ENCODE measurements at regions not wholly inside any gene's neighbourhood (a gene's known extent, or its start where the extent isn't known, plus 50 kb on each side); places are given as distances from the start of the nearest gene placed in this dataset.

DNA sequence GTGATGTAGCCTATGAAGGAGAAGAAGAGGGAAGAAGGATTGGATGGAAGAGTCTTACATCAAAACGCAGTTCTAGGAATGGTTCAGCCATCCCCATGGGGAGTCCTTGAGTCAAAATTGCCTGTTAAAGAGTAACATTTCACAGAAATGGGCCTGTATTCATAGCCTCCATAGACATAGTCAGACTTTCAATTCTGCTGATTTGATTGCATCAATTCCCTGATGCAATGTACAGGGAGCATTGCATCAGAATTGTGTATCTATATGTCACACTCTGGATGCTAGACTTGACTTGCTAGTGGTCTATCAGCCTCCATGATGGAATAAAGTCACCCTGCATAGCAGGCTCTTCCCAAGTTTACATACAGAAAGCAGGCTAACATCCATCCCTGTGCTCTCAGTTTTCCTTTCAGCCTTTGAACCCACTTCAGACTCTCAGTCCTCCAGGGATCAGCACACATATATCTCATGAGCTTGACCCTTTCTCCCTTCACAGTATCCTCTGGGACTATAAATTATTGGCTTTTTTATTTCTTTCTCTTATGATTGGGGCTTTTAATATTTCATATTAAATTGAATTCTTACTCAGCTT, 1111.7 kb upstream of the B3GALT2 start:
- DNase-seq (ENCODE audit: extremely low spot score), result no peak
- TF ChIP-seq, protein P1, sequence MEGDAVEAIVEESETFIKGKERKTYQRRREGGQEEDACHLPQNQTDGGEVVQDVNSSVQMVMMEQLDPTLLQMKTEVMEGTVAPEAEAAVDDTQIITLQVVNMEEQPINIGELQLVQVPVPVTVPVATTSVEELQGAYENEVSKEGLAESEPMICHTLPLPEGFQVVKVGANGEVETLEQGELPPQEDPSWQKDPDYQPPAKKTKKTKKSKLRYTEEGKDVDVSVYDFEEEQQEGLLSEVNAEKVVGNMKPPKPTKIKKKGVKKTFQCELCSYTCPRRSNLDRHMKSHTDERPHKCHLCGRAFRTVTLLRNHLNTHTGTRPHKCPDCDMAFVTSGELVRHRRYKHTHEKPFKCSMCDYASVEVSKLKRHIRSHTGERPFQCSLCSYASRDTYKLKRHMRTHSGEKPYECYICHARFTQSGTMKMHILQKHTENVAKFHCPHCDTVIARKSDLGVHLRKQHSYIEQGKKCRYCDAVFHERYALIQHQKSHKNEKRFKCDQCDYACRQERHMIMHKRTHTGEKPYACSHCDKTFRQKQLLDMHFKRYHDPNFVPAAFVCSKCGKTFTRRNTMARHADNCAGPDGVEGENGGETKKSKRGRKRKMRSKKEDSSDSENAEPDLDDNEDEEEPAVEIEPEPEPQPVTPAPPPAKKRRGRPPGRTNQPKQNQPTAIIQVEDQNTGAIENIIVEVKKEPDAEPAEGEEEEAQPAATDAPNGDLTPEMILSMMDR (IDR thresholded peaks at IDR 0.05; ENCODE audit: control extremely low read depth, extremely low read depth, low read depth, missing control alignments), result no peak
- POLR2A ChIA-PET, result no interaction called here
- CTCF ChIA-PET, result no interaction called here

DNA sequence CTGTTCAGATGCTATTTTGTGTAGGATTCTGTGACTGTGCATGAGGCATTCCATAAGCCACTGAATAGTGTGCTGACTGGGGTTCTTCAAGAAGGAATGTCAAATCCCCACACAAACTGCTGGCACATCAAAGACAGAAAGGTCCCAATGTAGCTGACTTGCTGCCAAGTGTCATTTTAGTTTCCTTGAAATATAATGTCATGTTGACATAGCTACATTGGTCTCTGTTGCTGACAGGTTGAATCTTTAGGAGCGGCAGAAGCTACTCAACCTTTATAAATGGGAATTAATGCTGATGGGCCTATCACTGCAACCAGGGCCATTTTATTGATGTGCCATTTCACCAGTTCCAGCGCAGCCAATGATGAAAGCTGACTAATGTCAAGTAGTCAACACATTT, 1110.7 kb upstream of the B3GALT2 start:
- TF ChIP-seq, protein P1 (IDR thresholded peaks at IDR 0.05; ENCODE audit: control extremely low read depth, extremely low read depth, low read depth, missing control alignments), result no peak
- CTCF ChIA-PET, result interaction anchor here (0.9 kb wide), 1 partner anchor 10 kb away, joined by 3 read pairs; no protein-coding TSS in a partner anchor
- DNase-seq (ENCODE audit: extremely low spot score), result no peak
- POLR2A ChIA-PET, result no interaction called here

DNA sequence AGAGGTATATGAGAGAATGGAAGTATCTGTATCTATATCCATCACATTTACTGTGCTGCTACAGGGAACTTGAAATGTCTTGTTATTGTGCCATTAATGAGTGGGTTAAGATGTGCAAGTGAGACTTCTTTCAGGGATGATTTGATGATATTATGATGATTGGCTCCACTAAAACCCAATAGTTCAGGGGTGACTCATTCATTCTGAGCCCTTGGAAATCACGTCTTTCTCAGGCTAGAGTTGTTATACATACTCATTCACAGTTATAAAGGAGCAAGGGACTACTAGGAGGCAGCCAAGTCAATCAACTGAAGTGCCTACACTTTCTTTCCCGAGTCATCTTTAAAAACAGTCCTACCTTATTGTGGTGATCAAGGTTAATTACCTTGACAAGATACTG, 1109.8 kb upstream of the B3GALT2 start:
- TF ChIP-seq, protein P1 (IDR thresholded peaks at IDR 0.05; ENCODE audit: control extremely low read depth, extremely low read depth, low read depth, missing control alignments), result no peak
- CTCF ChIA-PET, result no interaction called here
- POLR2A ChIA-PET, result no interaction called here
- no peak for DNase-seq (ENCODE audit: extremely low spot score)

DNA sequence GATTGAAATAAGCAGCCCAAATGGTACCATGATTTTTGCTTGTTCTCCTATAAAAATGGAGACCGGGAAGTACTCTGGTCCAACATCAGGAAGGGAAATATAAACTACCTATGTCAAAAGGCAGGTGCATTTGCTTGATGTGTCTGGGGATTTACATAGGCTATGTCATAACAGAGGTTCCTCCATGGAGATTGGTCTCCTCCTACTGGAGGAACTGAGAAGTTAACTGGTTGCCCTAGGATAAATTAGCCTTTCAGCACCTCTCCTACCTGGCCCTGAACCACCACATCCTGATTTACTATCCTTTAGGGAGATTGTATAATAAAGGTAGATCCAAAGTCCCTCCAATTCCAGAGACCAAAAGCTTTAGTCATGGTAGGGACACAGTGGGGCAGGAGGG, 1109.3 kb upstream of the B3GALT2 start:
- peak; percentile 27 for DNase-seq (ENCODE audit: extremely low spot score)
- TF ChIP-seq, protein P1 (IDR thresholded peaks at IDR 0.05; ENCODE audit: control extremely low read depth, extremely low read depth, low read depth, missing control alignments), result peak; percentile 58
- ChIA-PET CTCF (interaction anchor here (1.0 to 1.1 kb wide), 2 partner anchors 9 to 38 kb away, joined by 3 to 4 read pairs; no protein-coding TSS in a partner anchor), POLR2A (no interaction called here)

DNA sequence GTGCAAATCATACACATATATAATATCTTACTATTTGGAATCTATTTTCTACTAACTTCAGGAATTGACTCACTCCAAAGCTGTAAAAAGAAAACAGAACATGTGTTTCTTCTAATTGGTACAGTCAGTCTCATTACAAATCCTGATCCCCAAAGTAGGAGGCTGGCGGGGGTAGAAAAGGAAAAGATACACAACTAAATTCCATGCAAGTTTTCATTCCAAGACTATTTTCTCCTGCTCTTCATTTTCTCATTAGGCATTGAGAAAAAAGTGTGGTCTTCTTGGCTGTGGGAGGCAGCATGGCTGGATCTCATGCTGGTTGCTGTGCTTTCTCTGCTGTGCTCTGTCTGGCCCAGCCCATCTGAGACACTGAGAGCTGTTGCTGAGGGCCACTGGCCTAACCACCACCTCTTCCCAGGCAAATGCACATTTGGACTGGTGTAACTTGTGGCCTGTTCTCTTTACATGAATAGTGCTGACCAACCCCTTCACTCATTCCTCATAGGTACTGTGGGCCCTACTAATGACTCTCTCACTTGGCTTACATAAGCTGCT, 1107.5 kb upstream of the B3GALT2 start:
- DNase-seq (ENCODE audit: extremely low spot score), result no peak
- ChIA-PET POLR2A (no interaction called here), CTCF (interaction anchor here (0.6 kb wide), 1 partner anchor 527 kb away, joined by 3 read pairs; no protein-coding TSS in a partner anchor)
- TF ChIP-seq, protein P1 (IDR thresholded peaks at IDR 0.05; ENCODE audit: control extremely low read depth, extremely low read depth, low read depth, missing control alignments), result no peak

DNA sequence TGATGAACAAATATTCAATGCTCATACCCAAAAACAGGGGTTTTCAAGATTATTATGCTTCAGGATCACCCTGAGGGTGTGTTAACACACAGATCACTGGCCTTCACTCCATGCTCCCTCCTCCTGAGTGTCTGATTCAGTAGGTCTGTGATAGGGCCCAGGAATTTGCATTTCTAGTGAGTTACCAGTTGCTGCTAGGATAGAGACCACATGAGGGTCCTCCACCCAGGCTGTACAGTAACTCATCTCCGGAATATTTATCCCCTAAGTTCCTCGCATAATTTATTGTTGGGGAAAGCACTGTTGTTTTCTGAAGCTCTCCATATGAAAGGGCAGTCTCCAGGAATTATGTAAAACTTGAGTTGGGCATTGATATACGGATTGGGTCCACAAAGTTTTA, 1106.6 kb upstream of the B3GALT2 start:
- TF ChIP-seq, protein P1 (IDR thresholded peaks at IDR 0.05; ENCODE audit: control extremely low read depth, extremely low read depth, low read depth, missing control alignments), result no peak
- no peak for DNase-seq (ENCODE audit: extremely low spot score)
- ChIA-PET CTCF (no interaction called here), POLR2A (no interaction called here)

All from GM10248 (cell line).